H1 (cell line): ENCODE measurements at regions not wholly inside any gene's neighbourhood (a gene's known extent, or its start where the extent isn't known, plus 50 kb on each side); places are given as distances from the start of the nearest gene placed in this dataset.

Source experiments
- CTCF ChIA-PET: fragments of 300-600 bp; sonication (Branson Sonifier 250); formaldehyde crosslinking; loops from one replicate; lab custom pipeline; 2021; ENCODE audit not compliant: partially characterized antibody; lab: Charles Lee
- POLR2A ChIA-PET: fragments of 300-600 bp; sonication (Branson Sonifier 250); formaldehyde crosslinking; loops from one replicate; lab custom pipeline; 2021; ENCODE audit warnings: inconsistent platforms; ENCODE audit not compliant: partially characterized antibody; lab: Charles Lee
- DNase-seq, 2 experiments: peaks; one replicate each; pipeline versions ENCODE4 v3.0.0 to v3.0.0-alpha.2; 2010 to 2022; ENCODE audit warnings: low spot score in 2 of 2, low read depth in 1 of 2, mixed read lengths in 1 of 2
- FAIRE-seq: peaks from 2 replicates; lab custom pipeline; 2011; peaks lifted over from hg19 to GRCh38; lab: Jason Lieb, UNC
- H2AFZ ChIP-seq: 2 replicates; pipeline ENCODE4 v1.8.1; 2012; ENCODE audit warnings: low read length, inconsistent platforms
- H2AK5ac ChIP-seq: 2 replicates; pipeline ENCODE4 v1.6.1; 2013; ENCODE audit warnings: low read depth, low read length
- H2BK120ac ChIP-seq: replicated peaks from 2 replicates; pipeline ENCODE3; 2013; ENCODE audit warnings: low read depth, low read length, inconsistent platforms
- H2BK12ac ChIP-seq: 2 replicates; pipeline ENCODE4 v1.6.1; 2013; ENCODE audit warnings: low read depth, low read length
- H2BK15ac ChIP-seq: 2 replicates; pipeline ENCODE4 v1.6.1; 2013; ENCODE audit warnings: low read length
- H2BK20ac ChIP-seq: 2 replicates; pipeline ENCODE4 v1.6.1; 2013; ENCODE audit warnings: low read length
- H2BK5ac ChIP-seq: 2 replicates; pipeline ENCODE4 v1.6.1; 2013; ENCODE audit warnings: low read depth, low read length
- H3K14ac ChIP-seq: 2 replicates; pipeline ENCODE4 v1.6.1; 2013; ENCODE audit warnings: inconsistent platforms; ENCODE audit not compliant: insufficient read length
- H3K18ac ChIP-seq: 2 replicates; pipeline ENCODE4 v1.6.1; 2013; ENCODE audit warnings: low read length; ENCODE audit errors: extremely low read depth
- H3K23ac ChIP-seq: 2 replicates; pipeline ENCODE4 v1.6.1; 2013; ENCODE audit warnings: inconsistent platforms; ENCODE audit not compliant: insufficient read length
- H3K23me2 ChIP-seq: 2 replicates; pipeline ENCODE4 v1.6.1; 2013; ENCODE audit warnings: low read depth, low read length
- H3K27ac ChIP-seq: 2 replicates; pipeline ENCODE4 v1.6.1; 2011; ENCODE audit warnings: low read depth, low read length, inconsistent platforms
- H3K27me3 ChIP-seq, 4 experiments: replicated peaks in 1 of 4; 1 replicate in 1 of 4; 2 replicates in 3 of 4; pipeline versions ENCODE4 v1.6.1 to v1.8.1; 2011 to 2013; ENCODE audit warnings: low read length in 3 of 4, mild to moderate bottlenecking in 3 of 4, inconsistent platforms in 2 of 4, mixed read lengths in 2 of 4, moderate library complexity in 1 of 4; ENCODE audit not compliant: control insufficient read depth in 3 of 4, insufficient read depth in 3 of 4; ENCODE audit errors: extremely low read depth in 1 of 4
- H3K36me3 ChIP-seq, 4 experiments: 2 replicates each; pipeline versions ENCODE4 v1.6.1 to v1.8.1; 2011 to 2013; ENCODE audit warnings: mild to moderate bottlenecking in 4 of 4, low read length in 3 of 4, moderate library complexity in 2 of 4, control low read depth in 1 of 4, inconsistent platforms in 1 of 4; ENCODE audit not compliant: insufficient read depth in 4 of 4, control insufficient read depth in 2 of 4
- H3K4ac ChIP-seq: replicated peaks from 2 replicates; pipeline ENCODE3; 2013; ENCODE audit warnings: low read length, low read depth, mixed read lengths, inconsistent platforms; ENCODE audit not compliant: insufficient read length
- H3K4me1 ChIP-seq, 4 experiments: replicated peaks in 1 of 4; 1 replicate in 1 of 4; 2 replicates in 3 of 4; pipeline versions ENCODE4 v1.6.1 to v1.8.1; 2011 to 2013; ENCODE audit warnings: low read length in 3 of 4, inconsistent platforms in 2 of 4, mixed read lengths in 1 of 4; ENCODE audit not compliant: insufficient read depth in 4 of 4, control insufficient read depth in 3 of 4
- H3K4me2 ChIP-seq, 2 experiments: 2 replicates each; pipeline versions ENCODE4 v1.6.1 to v1.8.1; 2011 to 2013; ENCODE audit warnings: low read depth in 2 of 2, low read length in 2 of 2, control low read depth in 1 of 2, inconsistent platforms in 1 of 2, mild to moderate bottlenecking in 1 of 2; ENCODE audit not compliant: insufficient read depth in 1 of 2
- H3K4me3 ChIP-seq, 4 experiments: fragments of 200-600, 300-600 bp in 1 of 4; sonication (generic), shearing (Covaris generic), sonication (Bioruptor Twin) in 1 of 4; 2 replicates each; pipeline versions ENCODE4 v1.5.1 to v1.8.1; 2011 to 2016; ENCODE audit warnings: low read length in 4 of 4, low read depth in 3 of 4, control low read depth in 2 of 4, inconsistent platforms in 2 of 4, mild to moderate bottlenecking in 2 of 4, mixed read lengths in 1 of 4, moderate library complexity in 1 of 4; ENCODE audit not compliant: insufficient read depth in 2 of 4; ENCODE audit errors: extremely low read depth in 1 of 4
- H3K56ac ChIP-seq: replicated peaks from 2 replicates; pipeline ENCODE3; 2013; ENCODE audit warnings: low read depth, mild to moderate bottlenecking, mixed read lengths, low read length, inconsistent platforms; ENCODE audit not compliant: insufficient read length
- H3K79me1 ChIP-seq: 2 replicates; pipeline ENCODE4 v1.6.1; 2013; ENCODE audit warnings: low read depth, low read length, control low read depth
- H3K79me2 ChIP-seq, 2 experiments: 2 replicates each; pipeline versions ENCODE4 v1.6.1 to v1.8.1; 2012 to 2013; ENCODE audit warnings: low read length in 2 of 2, mild to moderate bottlenecking in 2 of 2, inconsistent platforms in 1 of 2; ENCODE audit not compliant: insufficient read depth in 2 of 2, control insufficient read depth in 1 of 2
- H3K9ac ChIP-seq, 4 experiments: replicated peaks in 1 of 4; 1 replicate in 1 of 4; 2 replicates in 3 of 4; pipeline versions ENCODE4 v1.6.1 to v1.8.1; 2011 to 2013; ENCODE audit warnings: low read depth in 3 of 4, low read length in 3 of 4, control low read depth in 2 of 4, mild to moderate bottlenecking in 2 of 4, moderate library complexity in 2 of 4, inconsistent platforms in 1 of 4; ENCODE audit errors: extremely low read depth in 1 of 4
- H3K9me3 ChIP-seq, 2 experiments: 2 replicates each; pipeline versions ENCODE4 v1.6.1 to v1.8.1; 2012 to 2013; ENCODE audit warnings: mild to moderate bottlenecking in 2 of 2, moderate library complexity in 2 of 2, control low read depth in 1 of 2, inconsistent platforms in 1 of 2, low read depth in 1 of 2, low read length in 1 of 2, mixed read lengths in 1 of 2; ENCODE audit not compliant: insufficient read depth in 2 of 2
- H4K20me1 ChIP-seq, 2 experiments: replicated peaks in 1 of 2; 2 replicates each; pipeline versions ENCODE3 to v1.8.1; 2011 to 2013; ENCODE audit warnings: inconsistent platforms in 2 of 2, low read length in 2 of 2, mild to moderate bottlenecking in 1 of 2; ENCODE audit not compliant: insufficient read depth in 2 of 2, control insufficient read depth in 1 of 2
- H4K5ac ChIP-seq: 2 replicates; pipeline ENCODE4 v1.6.1; 2013; ENCODE audit warnings: low read length, low read depth, mixed read lengths, inconsistent platforms; ENCODE audit not compliant: insufficient read length
- H4K8ac ChIP-seq: 2 replicates; pipeline ENCODE4 v1.8.0; 2013; ENCODE audit warnings: mild to moderate bottlenecking, moderate library complexity, low read length, inconsistent platforms; ENCODE audit not compliant: insufficient read depth; ENCODE audit errors: extremely low read depth
- H4K91ac ChIP-seq: replicated peaks from 2 replicates; pipeline ENCODE3; 2013; ENCODE audit warnings: low read length, mixed read lengths, inconsistent platforms; ENCODE audit not compliant: insufficient read length
- ASH2L ChIP-seq: fragments of 200-600, 300-600 bp; sonication (generic); IDR thresholded peaks from one replicate; pipeline ENCODE4 v1.7.1; 2017; ENCODE audit warnings: low read length
- GABPA ChIP-seq: IDR thresholded peaks from 2 replicates; pipeline ENCODE4 v1.6.1; 2011; ENCODE audit warnings: mild to moderate bottlenecking, low read length, moderate library complexity, borderline replicate concordance; ENCODE audit not compliant: insufficient read depth
- RNF2 ChIP-seq: fragments of 200-900, 300-1000 bp; sonication (generic); IDR thresholded peaks from 2 replicates; pipeline ENCODE4 v1.7.1; 2016; ENCODE audit warnings: borderline replicate concordance, low read depth, mild to moderate bottlenecking, antibody characterized with exemption, low read length; ENCODE audit not compliant: poor library complexity, severe bottlenecking; ENCODE audit errors: missing control alignments
- SAP30 ChIP-seq: fragments of 300-600 bp; sonication (generic); IDR thresholded peaks from 2 replicates; pipeline ENCODE4 v1.7.1; 2012; ENCODE audit warnings: low read length, moderate library complexity, mild to moderate bottlenecking, inconsistent platforms; ENCODE audit not compliant: insufficient read depth, insufficient replicate concordance
- SP1 ChIP-seq: IDR thresholded peaks from 2 replicates; pipeline ENCODE4 v1.6.1; 2011; ENCODE audit warnings: low read depth, low read length
- SUZ12 ChIP-seq: fragments of 200-600 bp; sonication (generic); IDR thresholded peaks from 2 replicates; pipeline ENCODE4 v1.6.1; 2012; ENCODE audit warnings: mild to moderate bottlenecking, inconsistent platforms, low read length, moderate library complexity, mixed read lengths
- TAF7 ChIP-seq: optimal IDR thresholded peaks from 2 replicates; pipeline ENCODE3; 2011; ENCODE audit warnings: low read depth, mild to moderate bottlenecking, inconsistent platforms, low read length, moderate library complexity, borderline replicate concordance
- TEAD4 ChIP-seq: IDR thresholded peaks from 2 replicates; pipeline ENCODE4 v1.6.1; 2012; ENCODE audit warnings: low read depth, low read length, inconsistent platforms, mixed read lengths
- WGBS, 2 experiments: shearing (Covaris generic) in 1 of 2; methylation state at CpG; one replicate each; pipeline versions ENCODE4 v1.1.6 to v1.1.7; 2013 to 2015; ENCODE audit warnings: low lambda C conversion rate in 2 of 2, mixed read lengths in 2 of 2, inconsistent platforms in 1 of 2, low coverage in 1 of 2, missing lambda C conversion rate in 1 of 2; ENCODE audit not compliant: insufficient replicate concordance in 2 of 2, insufficient coverage in 1 of 2, insufficient read length in 1 of 2; ENCODE audit errors: extremely low coverage in 1 of 2, missing lambda C conversion rate in 1 of 2; 5-methylcytosine and 5-hydroxymethylcytosine counted together
- TF ChIP-seq, protein P1 (sequence below): IDR thresholded peaks from 2 replicates; pipeline ENCODE4 v1.6.1; 2011; ENCODE audit warnings: low read length, improper control_type of control experiment

DNA sequence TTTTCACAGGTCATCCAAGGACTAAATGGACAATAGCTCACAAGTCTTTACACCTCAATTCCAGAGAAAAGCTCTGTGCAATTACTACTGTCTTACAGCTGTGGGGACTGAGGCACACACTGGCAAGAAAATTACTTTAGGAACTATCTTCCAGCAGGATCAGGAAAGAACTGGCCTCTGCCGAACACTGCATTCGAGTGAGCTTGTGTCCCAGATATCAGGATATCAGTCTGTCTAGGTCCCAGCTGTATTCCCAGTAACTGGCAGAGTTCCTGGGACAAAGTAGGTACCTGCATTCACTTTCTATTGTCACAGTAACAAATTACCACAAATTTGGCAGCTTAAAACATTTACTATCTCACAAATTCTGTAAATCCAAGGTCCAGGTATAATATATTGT, 183.7 kb downstream of the IRS1 start:
- Histone ChIP-seq H3K23me2 (no peaks in the 10 kb centered on the region), H2BK120ac (no peak overlapping the region), H3K4me2 (no peak overlapping the region), H3K36me3 (no peaks in the 10 kb centered on the region), H3K27me3 (no peaks in the 10 kb centered on the region), H3K4me1 (no peaks in the 10 kb centered on the region), H4K91ac (no peak overlapping the region), H2AK5ac (no peak overlapping the region), H3K9ac (no peak overlapping the region), H3K14ac (no peak overlapping the region), H3K18ac (no peak overlapping the region), H2BK12ac (no peak overlapping the region), H4K5ac (no peak overlapping the region), H3K23ac (no peak overlapping the region), H2BK5ac (no peak overlapping the region), H2BK20ac (no peak overlapping the region), H3K79me2 (no peaks in the 10 kb centered on the region), H2AFZ (no peak overlapping the region), H3K9me3 (no peaks in the 10 kb centered on the region), H4K8ac (no peak overlapping the region), H3K4me3 (no peak overlapping the region), H2BK15ac (no peak overlapping the region), H3K56ac (no peak overlapping the region), H4K20me1 (no peaks in the 10 kb centered on the region), H3K27ac (no peak overlapping the region), H3K4ac (no peak overlapping the region), H3K79me1 (no peaks in the 10 kb centered on the region)
- ChIA-PET CTCF (interaction anchor here (1.2 to 1.4 kb wide), 2 partner anchors 187 to 385 kb away, joined by 3 read pairs; no protein-coding TSS in a partner anchor), POLR2A (no interaction called here)
- DNase-seq (no peak), FAIRE-seq (no peak)
- 93% methylated on average over 2 of the region's 2 CpGs; no CpG with 5 or more reads in 1 of the 2 experiments for WGBS, 2 experiments
- TF ChIP-seq, protein P1, sequence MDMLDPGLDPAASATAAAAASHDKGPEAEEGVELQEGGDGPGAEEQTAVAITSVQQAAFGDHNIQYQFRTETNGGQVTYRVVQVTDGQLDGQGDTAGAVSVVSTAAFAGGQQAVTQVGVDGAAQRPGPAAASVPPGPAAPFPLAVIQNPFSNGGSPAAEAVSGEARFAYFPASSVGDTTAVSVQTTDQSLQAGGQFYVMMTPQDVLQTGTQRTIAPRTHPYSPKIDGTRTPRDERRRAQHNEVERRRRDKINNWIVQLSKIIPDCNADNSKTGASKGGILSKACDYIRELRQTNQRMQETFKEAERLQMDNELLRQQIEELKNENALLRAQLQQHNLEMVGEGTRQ, result no peak
- no peak for TF ChIP-seq ASH2L
- TF ChIP-seq SAP30, result no peak
- TF ChIP-seq TEAD4, result no peak
- TF ChIP-seq GABPA, result no peak
- no peak for TF ChIP-seq TAF7
- no peak for TF ChIP-seq SUZ12
- no peak for TF ChIP-seq SP1
- no peak for TF ChIP-seq RNF2
